ENCODE measurements at regions not wholly inside any gene's neighbourhood (a gene's known extent, or its start where the extent isn't known, plus 50 kb on each side); places are given as distances from the start of the nearest gene placed in this dataset.

DNA sequence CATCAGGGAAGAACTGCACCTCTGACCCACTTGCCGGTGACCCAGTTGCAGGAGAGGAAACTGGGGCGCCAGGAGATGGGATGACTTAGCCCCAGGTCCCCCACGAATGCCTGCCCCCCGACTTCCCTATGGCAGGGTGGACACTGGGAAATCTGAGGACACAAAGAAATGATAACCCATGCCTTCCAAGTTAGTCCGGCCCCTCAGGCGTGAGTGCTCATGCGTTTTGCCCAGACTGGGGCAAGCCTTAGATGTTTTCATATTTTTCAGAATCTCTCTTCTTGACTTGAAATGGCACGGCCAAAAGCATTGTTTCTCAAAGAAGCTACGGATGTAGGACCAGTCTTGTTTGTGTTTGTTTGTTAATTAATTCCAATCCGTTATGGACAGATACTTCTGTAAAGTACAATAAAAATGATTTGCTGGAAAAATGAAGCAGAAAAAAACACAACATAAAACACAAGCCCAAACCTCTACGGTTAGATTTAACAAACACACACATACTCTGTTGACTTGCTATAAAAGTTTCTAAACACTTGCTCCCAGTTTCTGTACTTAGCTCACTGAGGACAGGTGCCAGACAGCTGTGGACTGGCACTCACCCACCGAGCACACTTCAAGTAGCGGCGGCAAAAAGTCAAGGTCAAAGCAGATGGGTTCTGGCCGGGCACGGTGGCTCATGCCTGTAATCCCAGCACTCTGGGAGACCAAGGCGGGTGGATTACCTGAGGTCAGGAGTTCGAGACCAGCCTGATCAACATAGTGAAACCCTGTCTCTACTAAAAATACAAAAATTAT lies 341.5 kb downstream of the BCOR start:
- TF ChIP-seq, protein P1, sequence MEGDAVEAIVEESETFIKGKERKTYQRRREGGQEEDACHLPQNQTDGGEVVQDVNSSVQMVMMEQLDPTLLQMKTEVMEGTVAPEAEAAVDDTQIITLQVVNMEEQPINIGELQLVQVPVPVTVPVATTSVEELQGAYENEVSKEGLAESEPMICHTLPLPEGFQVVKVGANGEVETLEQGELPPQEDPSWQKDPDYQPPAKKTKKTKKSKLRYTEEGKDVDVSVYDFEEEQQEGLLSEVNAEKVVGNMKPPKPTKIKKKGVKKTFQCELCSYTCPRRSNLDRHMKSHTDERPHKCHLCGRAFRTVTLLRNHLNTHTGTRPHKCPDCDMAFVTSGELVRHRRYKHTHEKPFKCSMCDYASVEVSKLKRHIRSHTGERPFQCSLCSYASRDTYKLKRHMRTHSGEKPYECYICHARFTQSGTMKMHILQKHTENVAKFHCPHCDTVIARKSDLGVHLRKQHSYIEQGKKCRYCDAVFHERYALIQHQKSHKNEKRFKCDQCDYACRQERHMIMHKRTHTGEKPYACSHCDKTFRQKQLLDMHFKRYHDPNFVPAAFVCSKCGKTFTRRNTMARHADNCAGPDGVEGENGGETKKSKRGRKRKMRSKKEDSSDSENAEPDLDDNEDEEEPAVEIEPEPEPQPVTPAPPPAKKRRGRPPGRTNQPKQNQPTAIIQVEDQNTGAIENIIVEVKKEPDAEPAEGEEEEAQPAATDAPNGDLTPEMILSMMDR (IDR thresholded peaks at IDR 0.05): no peak
- TF ChIP-seq POLR2A (IDR thresholded peaks at IDR 0.05): no peak

Measured in thyroid gland (tissue), 4 donors.